NCI-H187 treated with DMSO at 0.1 percent for 48 hours (cell line): ENCODE measurements at regions not wholly inside any gene's neighbourhood (a gene's known extent, or its start where the extent isn't known, plus 50 kb on each side); places are given as distances from the start of the nearest gene placed in this dataset.
"Not testable (repeated sequence)": the region's sequence is repeated elsewhere in the genome, so short reads cannot be mapped to it uniquely, and the experiment has no call there.

ENCODE experiments used
- DNase-seq: peaks from one replicate; lab custom pipeline; 2025; lab: John Stamatoyannopoulos, UW

DNA sequence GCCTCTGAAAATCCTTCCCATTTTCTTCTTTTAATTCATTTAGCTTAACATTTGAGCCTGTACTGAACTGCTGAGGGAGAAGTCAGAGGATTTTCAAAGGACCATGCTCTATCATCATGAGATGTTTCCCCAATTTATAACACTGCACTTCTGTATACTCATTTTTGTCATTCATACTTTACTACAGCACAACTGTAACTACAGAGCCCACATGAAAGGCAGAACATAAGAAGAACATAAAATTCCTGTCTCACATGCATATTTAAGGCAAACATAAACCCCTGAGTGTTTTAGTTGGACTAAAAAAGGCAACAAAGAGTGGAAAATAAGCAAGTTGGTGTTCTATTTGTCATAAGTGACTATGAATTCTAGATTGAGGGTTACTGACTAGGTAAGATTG is 237.7 kb upstream of the ARPP21 start:
- DNase-seq: no peak

DNA sequence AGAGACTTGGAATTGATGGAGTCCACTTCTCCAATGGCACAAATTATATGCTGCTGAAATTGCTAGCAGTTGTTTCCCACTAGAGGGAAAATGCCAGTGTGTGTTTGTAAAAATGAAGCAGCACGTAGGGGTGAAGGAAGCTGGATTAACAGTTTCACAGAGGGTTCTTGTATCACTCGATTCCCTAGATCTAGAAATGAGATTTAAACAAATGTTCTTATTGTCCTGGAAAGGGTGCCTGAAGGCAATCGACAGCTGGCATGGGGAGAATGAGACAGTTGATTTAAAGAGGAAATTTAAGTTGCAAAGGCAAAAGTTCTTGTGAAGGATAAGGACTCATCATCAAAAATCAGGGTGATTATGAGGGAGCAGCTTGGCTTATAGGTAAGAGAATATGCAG is 234.8 kb upstream of the ARPP21 start:
- no peak for DNase-seq

- DNase-seq: no peak
Measured at GRCh38 chr3:35408882-35409281, 230.4 kb upstream of the ARPP21 start.

DNA sequence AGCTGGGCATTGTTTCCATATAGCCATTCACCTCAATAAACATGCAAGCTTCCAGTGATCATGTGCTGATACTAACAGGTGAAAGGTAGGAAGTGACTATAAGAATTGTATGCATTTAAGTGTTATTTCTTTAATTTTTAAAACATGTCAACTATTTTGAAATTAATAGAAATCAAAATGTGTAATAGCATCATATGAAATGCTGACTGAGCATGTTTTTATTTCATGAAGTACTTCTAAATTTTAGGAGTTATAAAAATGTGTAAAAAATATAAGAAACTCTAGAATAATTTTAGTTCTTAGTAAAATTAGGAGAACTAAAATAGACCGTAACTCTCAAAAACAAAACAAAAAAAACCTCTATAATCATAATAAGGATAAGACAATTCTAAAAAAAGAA is 229.3 kb upstream of the ARPP21 start:
- DNase-seq: no peak

DNA sequence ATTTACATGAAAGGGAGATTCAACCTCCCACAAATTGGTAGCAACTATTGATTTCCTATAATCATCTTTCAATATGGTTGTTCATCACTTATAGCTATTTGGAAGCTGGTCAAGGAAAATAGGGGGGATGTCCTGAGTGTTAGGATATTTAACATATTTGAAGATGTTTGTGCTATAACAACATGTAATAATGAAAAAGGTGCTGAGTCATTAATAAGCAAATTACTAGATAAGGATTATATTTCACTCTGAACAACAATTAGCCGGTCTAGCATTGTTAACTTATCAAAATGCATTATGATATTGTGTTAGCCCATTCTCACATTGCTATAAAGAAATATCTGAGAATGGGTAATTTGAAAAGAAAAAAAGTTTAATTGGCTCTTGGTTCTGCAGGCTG is 225.8 kb upstream of the ARPP21 start:
- no peak for DNase-seq

DNA sequence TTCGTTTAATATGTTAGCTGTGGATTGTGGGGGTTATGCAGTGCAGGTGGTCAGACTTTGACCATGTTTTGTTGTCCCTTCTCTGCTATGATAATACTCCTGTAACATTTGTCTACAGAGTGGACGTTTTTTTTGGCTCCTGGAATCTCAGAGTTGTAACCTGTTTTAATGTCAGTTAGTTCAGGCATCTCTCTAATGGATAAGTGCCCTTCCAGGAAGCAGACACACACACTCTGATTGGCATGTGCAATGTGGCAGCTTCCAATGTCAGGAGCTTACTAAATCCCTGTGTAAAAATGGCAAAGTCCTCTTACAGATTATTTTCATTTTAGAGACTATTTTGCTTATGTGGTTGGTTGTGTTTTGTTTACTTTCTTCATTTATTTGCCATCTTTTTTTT is 222.2 kb upstream of the ARPP21 start:
- no peak for DNase-seq

GRCh38 chr3:35422101-35422500 is 217.2 kb upstream of the ARPP21 start:
- DNase-seq: no peak

- no peak for DNase-seq
Measured at GRCh38 chr3:35422836-35423601, 216.3 kb upstream of the ARPP21 start.

DNA sequence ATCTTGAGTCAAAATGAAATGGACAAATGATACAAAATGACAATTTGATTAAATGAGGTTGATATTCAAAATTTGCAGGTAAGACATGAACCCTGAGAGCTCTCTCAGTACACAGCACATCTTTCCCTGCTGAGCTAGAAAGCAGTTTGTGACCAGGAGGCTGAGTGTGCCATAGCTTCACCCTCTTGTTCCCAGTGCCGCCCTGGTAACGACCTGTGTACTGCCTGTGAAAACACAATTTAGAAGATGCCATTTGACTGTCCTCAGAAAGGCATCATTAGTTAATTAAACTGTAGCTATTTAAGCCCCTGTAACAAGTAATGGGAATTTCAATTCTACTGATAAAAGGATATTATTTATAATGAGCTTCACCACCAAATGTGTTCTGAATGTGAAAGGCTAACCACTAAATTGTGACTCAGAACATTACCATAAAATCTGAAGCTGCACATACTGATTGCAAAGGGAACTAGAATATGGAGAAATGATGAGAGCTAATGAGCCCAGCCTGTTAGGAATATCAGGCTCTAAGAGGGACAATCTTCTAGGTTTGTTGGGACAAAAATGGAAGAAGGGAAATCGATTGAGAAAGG is 212.9 kb upstream of the ARPP21 start:
- no peak for DNase-seq

DNA sequence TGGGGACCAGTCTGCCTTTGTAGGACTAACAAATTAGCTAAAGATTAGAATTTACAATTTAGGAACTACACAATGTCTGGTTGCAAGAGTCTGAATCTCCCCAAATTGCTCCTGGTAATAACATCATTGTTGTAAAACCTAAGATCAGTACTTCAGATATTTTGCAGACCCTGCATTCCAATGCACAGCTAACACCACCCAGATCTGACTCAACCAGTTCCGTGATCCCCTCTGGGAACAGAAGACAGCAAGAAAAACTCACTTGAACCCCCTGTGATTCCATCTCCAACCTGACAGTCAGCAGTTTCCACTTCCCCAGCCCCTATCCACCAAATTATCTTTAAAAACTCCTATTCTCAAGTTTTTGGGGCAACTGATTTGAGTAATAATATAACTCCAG is 201.9 kb upstream of the ARPP21 start:
- no peak for DNase-seq

- DNase-seq: no peak
Measured at GRCh38 chr3:35438101-35438500, 201.2 kb upstream of the ARPP21 start.

DNA sequence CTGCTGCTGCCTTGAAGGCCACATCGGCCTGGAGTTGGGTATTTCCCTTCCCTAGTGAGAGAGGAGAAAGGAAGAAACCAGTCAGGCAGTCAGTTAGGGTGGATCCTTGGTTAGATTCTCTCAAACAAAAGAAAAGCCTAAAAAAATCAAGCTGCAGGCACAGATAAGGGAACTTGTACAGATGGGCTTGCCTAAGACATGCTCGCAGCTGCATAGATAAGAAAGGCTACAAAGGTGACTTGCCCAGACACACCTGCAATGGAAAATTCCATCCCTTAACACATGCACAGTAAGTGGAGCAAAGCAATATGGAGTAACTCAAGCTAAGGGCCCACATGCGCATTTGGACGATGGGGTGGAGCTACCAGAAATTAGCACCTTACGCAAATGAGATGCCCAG is 199.7 kb upstream of the ARPP21 start:
- no peak for DNase-seq

DNA sequence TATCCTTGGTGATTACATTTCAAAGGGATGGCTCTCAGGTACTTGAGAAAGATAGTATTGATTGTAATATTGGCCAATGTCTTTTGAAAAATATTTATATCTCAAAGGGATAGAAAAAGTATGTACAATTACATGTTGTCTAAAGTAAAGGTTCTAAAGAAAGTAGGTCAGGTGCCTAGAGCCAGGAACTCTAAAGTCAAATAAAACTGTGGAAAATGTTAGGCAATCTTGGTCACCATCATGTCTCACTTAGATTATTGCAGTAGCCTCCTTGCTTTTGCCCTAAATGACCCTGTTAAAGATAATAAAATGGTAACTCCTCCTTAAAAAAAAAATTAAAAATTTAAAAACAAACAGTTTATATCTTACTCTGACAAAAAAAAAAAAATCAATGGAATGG is 198.5 kb upstream of the ARPP21 start:
- no peak for DNase-seq

GRCh38 chr3:35446896-35447295 is 192.4 kb upstream of the ARPP21 start:
- DNase-seq: no peak

DNA sequence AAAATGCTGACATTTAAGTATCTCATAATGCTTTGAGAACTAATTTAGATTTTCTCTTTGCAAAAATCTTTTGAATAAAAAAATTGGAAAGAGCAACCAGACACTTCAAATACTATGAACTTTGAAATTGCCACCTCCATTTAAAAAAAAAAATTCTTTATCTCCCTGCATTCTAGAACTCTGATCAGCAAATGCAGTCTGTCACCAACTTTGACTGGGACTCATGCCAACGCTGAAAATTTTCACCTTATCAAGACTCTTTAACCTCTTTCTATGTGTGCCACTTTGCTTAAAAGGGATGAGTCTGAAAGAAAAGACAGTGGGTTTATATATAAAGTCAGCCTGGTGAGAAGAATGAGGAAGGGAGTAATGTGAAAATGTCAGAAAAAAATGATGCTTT is 191.2 kb upstream of the ARPP21 start:
- DNase-seq: no peak

DNA sequence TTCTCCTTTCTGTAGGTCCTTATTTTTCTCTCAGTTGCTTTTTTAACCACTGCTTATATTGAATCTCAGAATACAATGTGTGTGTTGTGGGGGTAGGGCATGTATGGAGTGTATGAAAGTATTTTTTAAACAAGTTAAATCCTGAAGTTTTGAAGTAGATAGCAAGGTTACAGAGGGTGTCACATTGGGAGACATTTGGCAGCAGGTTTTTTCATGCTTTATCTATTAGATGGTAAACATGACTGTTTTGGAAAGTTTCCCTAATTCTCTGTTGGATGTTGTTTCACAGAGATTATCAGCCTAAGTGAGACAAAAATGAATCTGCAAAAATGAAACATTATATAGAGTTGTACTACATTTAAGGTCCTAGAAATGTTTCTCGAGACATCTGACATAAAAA is 190.6 kb upstream of the ARPP21 start:
- no peak for DNase-seq

- DNase-seq: not testable (repeated sequence)
Measured at GRCh38 chr3:35454819-35455218, 184.5 kb upstream of the ARPP21 start.

- no peak for DNase-seq
Measured at GRCh38 chr3:35473956-35474355, 165.4 kb upstream of the ARPP21 start.

DNA sequence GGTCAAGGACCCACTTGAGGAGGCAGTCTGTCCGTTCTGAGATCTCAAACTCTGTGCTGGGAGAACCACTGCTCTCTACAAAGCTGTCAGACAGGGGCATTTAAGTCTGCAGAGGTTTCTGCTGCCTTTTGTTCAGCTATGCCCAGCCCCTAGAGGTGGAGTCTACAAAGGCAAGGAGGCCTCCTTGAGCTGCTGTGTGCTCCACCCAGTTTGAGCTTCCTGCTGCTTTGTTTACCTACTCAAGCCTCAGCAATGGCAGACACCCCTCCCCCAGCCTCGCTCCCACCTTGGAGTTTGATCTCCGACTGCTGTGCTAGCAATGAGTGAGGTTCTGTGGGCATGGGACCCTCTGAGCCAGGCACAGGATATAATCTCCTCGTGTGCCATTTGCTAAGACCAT is 156.8 kb upstream of the ARPP21 start:
- not testable (repeated sequence) for DNase-seq

- DNase-seq: no peak
Measured at GRCh38 chr3:35483131-35483530, 156.2 kb upstream of the ARPP21 start.

DNA sequence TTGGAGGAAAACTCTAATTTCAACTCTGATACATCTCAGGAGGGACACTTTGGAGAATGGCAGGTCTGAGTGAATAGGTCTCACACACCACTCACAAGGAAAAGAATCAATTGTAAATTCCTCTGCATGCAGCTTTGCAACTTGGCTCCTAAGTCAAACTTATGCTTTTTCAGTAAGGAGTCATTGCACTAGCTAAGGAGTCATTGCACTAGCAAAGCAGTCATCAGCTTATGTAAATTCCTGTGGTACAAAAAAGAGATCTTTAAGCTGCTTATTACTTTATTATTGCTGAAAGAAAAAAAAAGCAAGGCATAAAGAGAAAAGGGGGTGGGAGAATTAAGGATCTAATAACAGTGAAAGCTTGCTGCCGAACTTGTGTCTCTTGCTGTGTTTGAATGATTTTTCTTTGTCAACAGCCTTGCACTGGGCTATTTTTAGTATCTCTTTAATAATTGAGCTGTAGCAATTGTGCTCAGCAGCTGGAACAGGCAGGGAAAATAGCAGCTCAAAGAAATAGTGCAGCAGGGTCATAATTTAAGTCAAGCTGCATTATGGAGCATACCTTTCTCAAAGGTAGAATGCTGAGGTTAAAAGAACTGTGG is 154.3 kb upstream of the ARPP21 start:
- no peak for DNase-seq

GRCh38 chr3:35486295-35486694 is 153.0 kb upstream of the ARPP21 start:
- no peak for DNase-seq

- DNase-seq: no peak
Measured at GRCh38 chr3:35487376-35487775, 151.9 kb upstream of the ARPP21 start.

- no peak for DNase-seq
Measured at GRCh38 chr3:35488526-35488925, 150.8 kb upstream of the ARPP21 start.
